ENCODE measurements at regions not wholly inside any gene's neighbourhood (a gene's known extent, or its start where the extent isn't known, plus 50 kb on each side); places are given as distances from the start of the nearest gene placed in this dataset.
"Not testable (repeated sequence)": the region's sequence is repeated elsewhere in the genome, so short reads cannot be mapped to it uniquely, and the experiment has no call there.

DNA sequence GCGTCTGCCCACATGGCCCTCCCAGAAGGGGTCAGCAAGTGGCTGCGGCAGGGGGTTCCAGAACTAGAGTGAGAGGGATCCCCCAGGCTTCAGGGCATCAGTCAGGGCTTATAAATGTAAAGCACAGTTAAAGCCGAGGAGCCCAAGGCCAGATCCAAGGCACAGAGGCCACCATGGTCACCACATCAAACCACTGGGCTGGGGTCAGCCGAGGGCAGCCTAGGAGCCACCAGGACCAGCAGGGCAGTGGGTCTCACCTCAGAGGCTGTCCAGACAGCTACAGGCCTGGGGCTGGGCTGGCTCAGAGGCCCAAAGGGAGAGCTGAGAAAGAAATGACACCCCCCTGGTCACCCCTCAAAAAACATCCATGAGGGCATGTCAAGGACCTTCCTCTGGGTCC, 188.5 kb downstream of the INHBB start:
- no peak for DNase-seq (ENCODE audit: extremely low spot score)
- Histone ChIP-seq H3K4me3 (ENCODE audit: low read depth, low read length) (no peak overlapping the region), H3K4me1 (ENCODE audit: insufficient read depth) (no peaks in the 10 kb centered on the region), H3K36me3 (ENCODE audit: insufficient read depth) (no peaks in the 10 kb centered on the region), H3K27ac (ENCODE audit: low read depth) (no peak overlapping the region)
- WGBS: 97% methylated on average over 4 of the region's 4 CpGs

DNA sequence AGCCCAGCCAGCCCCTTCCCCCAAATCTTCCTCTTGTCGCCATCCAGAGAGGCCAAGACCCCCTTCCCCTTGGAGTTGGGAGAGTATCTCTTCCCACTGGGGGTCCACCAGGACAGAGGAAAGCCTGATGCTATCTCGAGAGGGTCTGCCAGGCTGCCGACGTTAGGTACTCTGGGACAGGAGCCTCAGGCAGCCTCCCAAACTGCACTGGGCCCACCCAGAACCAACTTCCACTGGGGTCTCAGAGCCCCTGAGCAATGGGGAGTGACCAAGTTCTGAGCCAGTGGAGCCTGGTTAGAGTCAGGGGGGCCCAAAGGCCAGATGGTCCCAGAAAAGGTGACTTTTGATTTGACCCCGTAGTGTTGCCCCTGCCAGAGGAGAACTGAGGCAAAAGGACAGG, 189.1 kb downstream of the INHBB start:
- DNase-seq (ENCODE audit: extremely low spot score): no peak
- no peak overlapping the region for H3K4me3 ChIP-seq (ENCODE audit: low read depth, low read length)

DNA sequence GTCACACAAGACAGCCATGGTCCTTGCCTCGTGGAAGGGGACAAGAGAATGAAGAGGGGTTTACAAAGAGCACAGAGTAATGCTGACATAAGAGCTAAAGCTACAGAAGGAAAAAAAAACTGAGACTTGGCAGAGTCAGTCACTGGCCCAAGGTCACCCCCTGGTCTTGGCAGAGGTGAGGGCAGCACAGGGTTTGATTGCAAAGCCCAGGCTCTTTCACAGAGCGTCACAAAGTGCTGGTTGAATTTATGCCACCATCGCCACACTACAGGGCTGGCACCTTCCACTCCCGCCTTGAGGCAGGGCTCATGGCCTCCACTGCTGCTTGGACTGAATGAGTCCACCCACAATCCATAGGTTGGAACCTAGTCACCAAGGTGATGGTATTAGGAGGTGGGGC, 190.2 kb downstream of the INHBB start:
- no peaks in the 10 kb centered on the region for H3K36me3 ChIP-seq (ENCODE audit: insufficient read depth)
- 92% methylated on average over 4 of the region's 4 CpGs for WGBS
- H3K27ac ChIP-seq (ENCODE audit: low read depth): no peak overlapping the region
- H3K4me1 ChIP-seq (ENCODE audit: insufficient read depth): peaks cover 2% of the 10 kb centered on the region
- no peak for DNase-seq (ENCODE audit: extremely low spot score)
- no peak overlapping the region for H3K4me3 ChIP-seq (ENCODE audit: low read depth, low read length)

More for the DNA sequence above, 189.1 kb downstream of the INHBB start:
- Histone ChIP-seq H3K4me1 (ENCODE audit: insufficient read depth) (no peaks in the 10 kb centered on the region), H3K36me3 (ENCODE audit: insufficient read depth) (no peaks in the 10 kb centered on the region), H3K27ac (ENCODE audit: low read depth) (no peak overlapping the region)
- 90% methylated on average over 5 of the region's 5 CpGs for WGBS

DNA sequence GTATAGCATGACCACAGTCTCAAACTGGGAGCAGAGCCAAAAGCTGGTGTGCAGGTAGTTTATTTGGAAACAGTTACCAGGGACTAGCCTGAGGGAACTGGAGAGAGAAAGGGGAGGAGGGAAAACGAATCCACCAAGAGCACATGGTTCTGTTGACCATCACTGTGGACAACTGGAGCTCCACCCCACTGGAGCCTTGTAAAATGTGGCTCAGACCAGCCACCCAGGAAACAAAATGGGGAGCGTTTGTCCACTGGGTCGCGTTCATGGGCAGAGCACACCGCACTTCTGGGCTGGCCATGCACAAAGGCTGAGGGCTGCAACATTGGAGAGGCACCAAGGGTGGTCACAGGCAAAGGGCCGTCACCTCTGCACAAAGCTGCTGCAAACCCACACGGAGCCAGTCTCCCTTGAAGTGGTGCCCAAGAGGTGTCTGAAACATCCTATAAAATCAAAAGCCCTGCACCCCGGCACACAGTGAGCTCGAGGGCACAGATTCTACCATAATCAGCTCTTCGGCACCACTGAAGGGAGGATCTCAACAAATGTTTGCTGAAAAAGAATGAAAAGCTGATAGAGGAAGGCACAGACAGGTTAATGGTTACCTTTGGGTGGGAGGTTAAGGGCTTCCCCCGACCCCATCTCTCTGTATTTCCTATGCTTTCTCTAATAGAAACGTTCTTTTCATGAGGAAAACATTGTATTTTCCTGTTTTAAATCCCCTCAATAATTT, 192.9 kb downstream of the INHBB start:
- DNase-seq (ENCODE audit: extremely low spot score): no peak
- no peak overlapping the region for H3K4me3 ChIP-seq (ENCODE audit: low read depth, low read length)
- WGBS: 83% methylated on average over 12 of the region's 12 CpGs
- H3K36me3 ChIP-seq (ENCODE audit: insufficient read depth): no peaks in the 10 kb centered on the region
- H3K27ac ChIP-seq (ENCODE audit: low read depth): no peak overlapping the region
- H3K4me1 ChIP-seq (ENCODE audit: insufficient read depth): peaks cover 2% of the 10 kb centered on the region

DNA sequence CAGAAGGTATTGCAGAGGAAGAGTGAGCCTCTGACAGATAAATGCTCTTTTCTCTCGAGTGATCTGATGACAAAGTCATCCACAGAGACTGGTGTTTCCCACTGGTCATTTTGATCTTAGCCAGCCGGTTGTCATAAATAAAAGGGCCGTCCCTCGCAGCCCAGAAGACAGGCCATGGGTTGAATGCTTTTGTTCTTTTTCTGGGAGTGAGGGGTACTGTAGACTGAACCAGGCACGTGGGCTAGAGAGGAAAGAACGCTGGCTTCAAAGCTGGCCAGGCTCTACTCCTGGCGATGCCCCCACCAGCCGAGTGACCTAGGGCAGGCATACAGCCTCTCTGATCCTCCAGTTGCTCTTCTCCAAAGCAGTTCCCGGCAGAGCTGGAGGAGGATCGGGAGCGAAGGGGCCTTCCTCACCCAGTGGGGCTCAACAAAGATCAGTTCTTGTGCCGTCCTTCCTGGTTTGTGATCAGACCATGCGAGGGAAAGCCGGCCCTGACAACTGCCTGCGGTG, 193.5 kb downstream of the INHBB start:
- 87% methylated on average over 15 of the region's 15 CpGs for WGBS
- H3K4me1 ChIP-seq (ENCODE audit: insufficient read depth): peaks cover 2% of the 10 kb centered on the region
- no peaks in the 10 kb centered on the region for H3K36me3 ChIP-seq (ENCODE audit: insufficient read depth)
- H3K4me3 ChIP-seq (ENCODE audit: low read depth, low read length): no peak overlapping the region
- DNase-seq (ENCODE audit: extremely low spot score): no peak
- no peak overlapping the region for H3K27ac ChIP-seq (ENCODE audit: low read depth)

DNA sequence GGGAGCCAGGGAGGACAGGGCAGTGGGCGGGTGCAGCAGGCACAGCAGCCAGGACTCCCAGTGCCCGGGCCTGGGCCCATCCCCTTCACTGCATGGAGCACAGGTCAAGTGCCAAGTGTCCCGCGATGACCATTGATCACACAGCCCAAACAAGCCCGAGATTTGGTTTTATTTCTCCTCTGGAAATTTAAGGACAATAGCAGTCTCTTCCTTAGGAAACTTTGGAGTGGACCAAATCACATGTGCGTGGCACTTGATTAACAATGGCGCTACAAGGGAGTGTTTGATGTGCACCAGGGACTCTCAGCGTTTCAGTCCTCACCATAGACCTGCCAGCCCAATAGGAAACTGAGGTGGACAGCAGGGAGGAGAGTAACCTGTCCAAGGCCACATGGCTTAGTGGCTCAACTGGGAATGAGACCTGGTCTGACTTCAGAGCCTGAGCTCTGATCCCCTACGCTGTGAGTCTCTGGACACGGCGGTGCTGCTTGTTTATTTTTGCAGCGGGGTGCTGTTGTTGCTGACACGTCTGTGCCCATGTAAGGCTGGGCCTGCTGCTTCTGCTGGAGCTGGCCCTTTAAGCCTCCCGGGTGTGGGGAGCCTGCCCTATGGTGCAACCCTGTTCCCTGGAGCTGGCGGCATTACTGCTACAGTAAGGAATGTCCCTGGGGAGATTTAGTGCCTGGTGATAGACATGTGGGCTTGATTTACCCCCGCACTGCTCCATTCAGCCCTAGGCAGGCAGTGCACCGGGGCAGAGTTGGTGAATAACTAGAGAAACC, 194.2 kb downstream of the INHBB start:
- no peaks in the 10 kb centered on the region for H3K36me3 ChIP-seq (ENCODE audit: insufficient read depth)
- no peak overlapping the region for H3K27ac ChIP-seq (ENCODE audit: low read depth)
- no peak for DNase-seq (ENCODE audit: extremely low spot score)
- peaks cover 2% of the 10 kb centered on the region for H3K4me1 ChIP-seq (ENCODE audit: insufficient read depth)
- 68% methylated on average over 17 of the region's 17 CpGs for WGBS
- H3K4me3 ChIP-seq (ENCODE audit: low read depth, low read length): no peak overlapping the region

DNA sequence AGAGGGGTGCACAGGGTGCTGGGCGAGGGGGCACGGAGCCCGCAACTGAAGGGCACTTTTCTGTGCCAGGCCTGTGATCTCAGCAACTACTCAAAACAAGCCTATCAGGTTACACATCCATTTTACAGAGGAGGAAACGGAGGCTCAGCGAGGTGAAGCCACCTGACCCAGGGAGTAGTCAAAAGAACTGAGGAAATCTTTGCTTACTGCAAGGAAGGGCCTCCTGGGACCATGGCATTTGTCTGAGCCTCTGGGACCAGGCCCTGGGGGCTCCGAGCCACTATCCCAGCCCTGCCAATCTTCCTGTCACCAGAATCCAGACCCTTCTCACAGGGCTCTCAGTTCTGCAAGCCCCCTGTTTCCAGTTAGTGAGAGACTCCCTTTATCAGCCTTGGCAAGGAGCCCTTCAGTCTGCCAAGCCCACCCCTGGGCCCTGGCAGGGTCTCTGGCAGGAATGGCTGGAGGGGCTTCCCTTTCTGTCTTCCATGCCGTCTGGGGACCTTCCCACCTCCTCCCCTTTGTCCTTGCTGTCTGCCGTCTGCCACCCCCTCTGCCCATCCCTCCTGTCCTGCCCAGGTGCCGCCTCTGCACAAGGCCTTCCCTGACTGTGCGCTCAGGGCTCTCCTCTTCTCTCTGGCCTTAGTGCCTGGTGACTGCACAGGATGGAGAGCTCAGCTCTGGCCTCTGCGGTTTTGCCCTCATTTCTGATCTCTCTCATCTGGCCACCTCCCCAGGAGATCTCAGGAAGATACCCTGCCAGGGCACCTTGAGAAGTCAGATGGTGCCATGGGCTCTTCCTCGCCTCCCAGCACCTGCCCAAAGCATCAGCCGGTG, 194.7 kb upstream of the GLI2 start:
- DNase-seq (ENCODE audit: extremely low spot score): no peak
- Histone ChIP-seq H3K36me3 (ENCODE audit: insufficient read depth) (no peaks in the 10 kb centered on the region), H3K27ac (ENCODE audit: low read depth) (no peak overlapping the region), H3K4me1 (ENCODE audit: insufficient read depth) (peaks cover 2% of the 10 kb centered on the region), H3K4me3 (ENCODE audit: low read depth, low read length) (no peak overlapping the region)
- 83% methylated on average over 13 of the region's 13 CpGs for WGBS

DNA sequence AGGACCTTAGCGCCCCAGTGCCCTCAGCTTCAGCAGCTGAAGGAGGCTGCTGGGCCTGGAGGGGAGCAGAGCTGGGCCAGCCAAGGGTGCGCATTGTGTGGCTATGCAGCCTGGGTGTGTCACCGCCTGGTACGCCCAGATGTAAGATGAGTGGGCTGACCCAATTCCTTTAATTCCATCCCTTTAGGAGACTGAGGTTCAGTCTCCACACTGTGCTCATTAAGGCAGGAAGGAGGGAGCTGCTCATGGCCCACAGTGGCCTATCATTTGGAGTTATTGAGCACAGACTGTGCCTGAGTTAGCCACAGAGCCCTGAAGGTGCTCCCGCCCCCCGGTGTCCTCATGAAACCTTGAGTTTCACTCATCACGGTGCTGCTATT, 194.1 kb upstream of the GLI2 start:
- no peak overlapping the region for H3K4me3 ChIP-seq (ENCODE audit: low read depth, low read length)
- no peaks in the 10 kb centered on the region for H3K36me3 ChIP-seq (ENCODE audit: insufficient read depth)
- DNase-seq (ENCODE audit: extremely low spot score): no peak
- peaks cover 2% of the 10 kb centered on the region for H3K4me1 ChIP-seq (ENCODE audit: insufficient read depth)
- 98% methylated on average over 7 of the region's 7 CpGs for WGBS
- H3K27ac ChIP-seq (ENCODE audit: low read depth): no peak overlapping the region

DNA sequence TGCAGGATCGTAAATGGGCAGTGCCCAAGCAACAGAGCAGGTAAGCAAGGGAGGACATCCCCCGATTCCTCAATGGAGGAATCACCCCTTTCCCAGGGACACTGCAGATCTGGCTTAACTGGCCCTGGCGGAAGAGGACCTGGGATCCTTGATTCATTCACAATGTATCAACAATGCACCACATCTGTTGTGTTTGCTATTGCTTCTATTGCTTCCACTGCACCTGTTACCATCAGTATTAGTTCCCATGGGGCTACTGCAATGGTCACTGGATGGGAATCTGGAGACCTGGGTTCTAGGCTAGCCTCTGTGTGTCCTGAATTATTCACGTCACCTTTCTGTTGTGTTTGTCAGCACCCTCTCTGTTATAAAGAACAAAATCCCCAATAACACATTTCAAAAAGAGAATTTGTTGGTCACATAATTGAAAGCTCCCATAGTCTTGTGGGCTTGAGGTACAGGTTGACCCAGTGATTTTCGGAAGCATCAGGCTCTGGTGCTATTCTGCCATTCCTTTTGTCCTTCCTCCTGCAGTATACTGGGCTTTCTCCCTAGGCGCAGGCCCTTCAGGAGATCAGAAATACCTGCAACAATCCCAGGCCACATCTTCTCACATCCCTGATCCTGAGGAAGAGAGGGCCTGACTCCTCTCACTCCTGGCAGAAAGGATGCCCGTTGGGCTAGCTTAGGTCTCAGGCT, 193.5 kb upstream of the GLI2 start:
- Histone ChIP-seq H3K4me3 (ENCODE audit: low read depth, low read length) (no peak overlapping the region), H3K27ac (ENCODE audit: low read depth) (no peak overlapping the region)

DNA sequence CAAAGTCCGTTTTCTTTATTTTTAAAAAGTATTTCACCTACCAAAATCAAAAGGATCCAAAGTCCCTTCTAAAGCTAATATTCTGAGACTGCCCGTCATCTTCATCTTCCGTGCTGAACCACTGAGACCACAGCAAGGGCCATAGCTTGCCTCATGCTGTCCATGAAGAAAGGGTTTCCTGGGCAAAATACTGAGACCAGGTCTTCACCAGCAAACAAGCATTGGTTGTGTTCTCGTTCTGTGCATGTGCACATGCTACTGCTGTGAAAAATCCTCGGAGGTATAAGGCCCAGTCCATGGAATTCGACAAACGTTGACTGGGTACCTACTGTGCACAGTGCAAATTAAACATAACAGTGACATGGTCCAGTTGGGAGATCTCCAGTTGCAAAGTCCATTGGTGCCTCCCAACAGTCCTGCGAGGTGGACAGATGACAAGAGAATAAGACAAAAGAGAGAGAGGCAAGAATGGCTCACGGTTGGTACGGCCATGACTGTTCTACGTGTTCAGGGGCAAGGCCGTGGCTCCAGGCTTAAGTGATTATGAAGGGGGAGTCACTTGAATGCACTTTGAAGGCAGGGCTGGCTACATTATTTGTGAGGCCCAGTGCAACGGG, 192.6 kb upstream of the GLI2 start:
- WGBS: 95% methylated on average over 13 of the region's 13 CpGs
- Histone ChIP-seq H3K4me3 (ENCODE audit: low read depth, low read length) (no peak overlapping the region), H3K27ac (ENCODE audit: low read depth) (no peak overlapping the region), H3K36me3 (ENCODE audit: insufficient read depth) (no peaks in the 10 kb centered on the region), H3K4me1 (ENCODE audit: insufficient read depth) (peaks cover 2% of the 10 kb centered on the region)
- DNase-seq (ENCODE audit: extremely low spot score): no peak

More for the DNA sequence above, 193.5 kb upstream of the GLI2 start:
- Histone ChIP-seq H3K36me3 (ENCODE audit: insufficient read depth) (no peaks in the 10 kb centered on the region), H3K4me1 (ENCODE audit: insufficient read depth) (peaks cover 2% of the 10 kb centered on the region)
- DNase-seq (ENCODE audit: extremely low spot score): no peak
- WGBS: 96% methylated on average over 7 of the region's 7 CpGs

DNA sequence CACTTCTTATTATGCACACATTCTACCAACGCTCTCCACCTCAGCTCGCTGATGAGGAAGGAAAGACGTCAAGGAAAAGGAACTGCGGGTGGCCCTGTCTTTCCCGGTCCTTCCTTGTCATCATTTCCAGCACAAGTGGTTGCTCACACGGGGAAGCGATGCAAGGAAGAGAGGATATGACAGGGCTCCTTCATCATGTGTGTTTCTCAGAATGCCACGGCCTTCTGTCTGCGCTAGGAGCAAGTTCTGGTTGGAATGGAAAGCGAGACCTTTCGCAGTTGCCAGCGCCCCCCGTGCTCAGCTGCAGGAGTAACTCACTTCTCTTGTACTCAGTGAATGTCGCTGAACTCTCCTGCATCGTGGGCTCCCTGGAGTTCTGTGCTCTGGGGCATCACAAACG, 191.8 kb upstream of the GLI2 start:
- WGBS: 81% methylated on average over 16 of the region's 16 CpGs
- Histone ChIP-seq H3K4me1 (ENCODE audit: insufficient read depth) (peaks cover 2% of the 10 kb centered on the region), H3K36me3 (ENCODE audit: insufficient read depth) (no peaks in the 10 kb centered on the region), H3K27ac (ENCODE audit: low read depth) (no peak overlapping the region), H3K4me3 (ENCODE audit: low read depth, low read length) (no peak overlapping the region)
- DNase-seq (ENCODE audit: extremely low spot score): no peak

DNA sequence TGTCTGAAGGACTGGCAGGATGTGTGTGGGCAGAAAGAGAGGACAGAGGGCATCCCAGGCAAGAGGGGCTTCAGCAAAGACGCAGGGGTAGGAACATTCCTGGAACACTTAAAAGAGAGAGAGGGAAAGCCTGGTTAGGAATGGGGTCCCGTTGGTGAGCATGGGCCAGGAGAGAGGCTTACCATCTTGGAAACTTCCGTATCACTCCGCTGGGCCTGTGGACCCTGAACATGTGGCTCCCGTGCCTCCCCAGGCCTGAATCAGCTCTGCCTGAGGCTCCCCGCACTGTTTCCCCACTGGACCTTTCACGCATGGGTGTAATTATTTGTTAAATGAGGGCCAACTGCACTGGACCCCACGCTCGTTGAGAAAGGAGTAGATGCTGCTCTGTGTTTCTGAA, 191.1 kb upstream of the GLI2 start:
- H3K27ac ChIP-seq (ENCODE audit: low read depth): no peak overlapping the region
- 92% methylated on average over 9 of the region's 9 CpGs for WGBS
- peaks cover 2% of the 10 kb centered on the region for H3K4me1 ChIP-seq (ENCODE audit: insufficient read depth)
- no peaks in the 10 kb centered on the region for H3K36me3 ChIP-seq (ENCODE audit: insufficient read depth)
- no peak for DNase-seq (ENCODE audit: extremely low spot score)
- H3K4me3 ChIP-seq (ENCODE audit: low read depth, low read length): no peak overlapping the region

DNA sequence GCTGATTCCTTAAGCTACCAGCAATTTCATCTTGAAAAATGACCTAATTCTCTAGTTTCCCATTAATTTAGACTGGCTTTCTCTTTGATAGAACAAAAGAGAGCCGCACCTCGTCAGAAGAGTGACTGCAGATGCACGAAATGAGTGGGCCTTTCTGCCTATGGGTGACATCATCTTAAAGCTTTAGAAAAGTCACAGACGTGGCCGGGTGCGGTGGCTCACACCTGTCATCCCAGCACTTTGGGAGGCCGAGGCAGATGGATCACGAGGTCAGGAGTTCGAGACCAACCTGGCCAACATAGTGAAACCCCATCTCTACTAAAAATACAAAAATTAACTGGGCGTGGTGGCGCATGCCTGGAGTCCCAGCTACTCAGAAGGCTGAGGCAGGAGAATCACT, 190.7 kb upstream of the GLI2 start:
- not testable (repeated sequence) for H3K27ac ChIP-seq (ENCODE audit: low read depth); H3K4me3 ChIP-seq (ENCODE audit: low read depth, low read length)

More for the DNA sequence above, 190.7 kb upstream of the GLI2 start:
- not testable (repeated sequence) for H3K36me3 ChIP-seq (ENCODE audit: insufficient read depth); H3K4me1 ChIP-seq (ENCODE audit: insufficient read depth); DNase-seq (ENCODE audit: extremely low spot score)
- 92% methylated on average over 11 of the region's 11 CpGs for WGBS

Data from urinary bladder (tissue), 3 donors.